Mesothelial cell of epicardium (in vitro differentiated cells): ENCODE measurements at regions not wholly inside any gene's neighbourhood (a gene's known extent, or its start where the extent isn't known, plus 50 kb on each side); places are given as distances from the start of the nearest gene placed in this dataset.

ENCODE experiments used
- DNase-seq, 2 experiments: peaks; one replicate each; pipeline ENCODE4 v3.0.0; 2021; ENCODE audit warnings: low spot score in 2 of 2; ENCODE audit not compliant: unreplicated experiment in 2 of 2
- H3K27ac Mint-ChIP-seq: 2 replicates; pipeline ENCODE4 v1.8.0; 2021; ENCODE audit warnings: mixed read lengths
- H3K27me3 Mint-ChIP-seq: 2 replicates; pipeline ENCODE4 v1.8.0; 2021; ENCODE audit warnings: low read depth, mixed read lengths
- H3K36me3 Mint-ChIP-seq: 2 replicates; pipeline ENCODE4 v1.8.0; 2021; ENCODE audit warnings: mixed read lengths
- H3K4me1 Mint-ChIP-seq: 2 replicates; pipeline ENCODE4 v1.8.0; 2021; ENCODE audit warnings: mixed read lengths
- H3K4me3 Mint-ChIP-seq: 2 replicates; pipeline ENCODE4 v1.8.0; 2021; ENCODE audit warnings: mild to moderate bottlenecking, moderate library complexity, mixed read lengths
- H3K9me3 Mint-ChIP-seq: 2 replicates; pipeline ENCODE4 v1.8.0; 2021; ENCODE audit warnings: mixed read lengths
- CTCF ChIP-seq: fragments of 200-600 bp; sonication (generic); IDR thresholded peaks from one replicate; pipeline ENCODE4 v1.5.0; 2021; ENCODE audit warnings: antibody characterized with exemption; ENCODE audit not compliant: unreplicated experiment

DNA sequence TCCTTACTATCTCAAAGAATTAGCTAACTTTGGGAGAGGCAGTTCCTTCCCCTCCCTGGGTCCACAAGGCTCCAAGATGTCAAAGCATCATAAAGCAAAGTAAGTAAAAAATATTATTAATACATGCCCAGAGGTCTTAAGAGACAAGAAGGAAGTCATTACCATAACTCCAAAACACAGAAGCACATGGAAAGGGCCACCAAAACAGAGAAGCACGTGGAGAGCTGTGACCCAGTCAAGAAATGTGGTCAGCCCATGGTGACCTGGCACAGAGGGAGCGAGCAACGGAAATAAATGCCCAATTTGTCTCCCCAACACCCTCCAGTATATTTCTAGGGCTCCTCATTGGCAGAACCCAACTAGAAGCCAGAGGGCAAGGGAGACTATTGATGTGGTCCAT is 277.5 kb upstream of the API5 start:
- Mint-ChIP-seq H3K36me3 (no peaks in the 10 kb centered on the region), H3K27me3 (no peaks in the 10 kb centered on the region), H3K4me3 (no peak overlapping the region), H3K9me3 (peaks cover 31% of the 10 kb centered on the region), H3K4me1 (no peaks in the 10 kb centered on the region), H3K27ac (no peak overlapping the region)
- TF ChIP-seq CTCF, result no peak
- DNase-seq, result no peak

- no peak for DNase-seq
- Mint-ChIP-seq H3K9me3 (peaks cover 29% of the 10 kb centered on the region), H3K27me3 (no peaks in the 10 kb centered on the region), H3K36me3 (no peaks in the 10 kb centered on the region), H3K27ac (no peak overlapping the region), H3K4me1 (no peaks in the 10 kb centered on the region), H3K4me3 (no peak overlapping the region)
- TF ChIP-seq CTCF, result no peak
These were observed 276.7 kb upstream of the API5 start for GRCh38 chr11:43035086-43035485.

- Mint-ChIP-seq H3K4me1 (no peaks in the 10 kb centered on the region), H3K9me3 (peaks cover 34% of the 10 kb centered on the region), H3K36me3 (no peaks in the 10 kb centered on the region), H3K27me3 (no peaks in the 10 kb centered on the region), H3K27ac (no peak overlapping the region), H3K4me3 (no peak overlapping the region)
- no peak for DNase-seq
- no peak for TF ChIP-seq CTCF
These were observed 258.0 kb upstream of the API5 start for GRCh38 chr11:43053638-43054412.

DNA sequence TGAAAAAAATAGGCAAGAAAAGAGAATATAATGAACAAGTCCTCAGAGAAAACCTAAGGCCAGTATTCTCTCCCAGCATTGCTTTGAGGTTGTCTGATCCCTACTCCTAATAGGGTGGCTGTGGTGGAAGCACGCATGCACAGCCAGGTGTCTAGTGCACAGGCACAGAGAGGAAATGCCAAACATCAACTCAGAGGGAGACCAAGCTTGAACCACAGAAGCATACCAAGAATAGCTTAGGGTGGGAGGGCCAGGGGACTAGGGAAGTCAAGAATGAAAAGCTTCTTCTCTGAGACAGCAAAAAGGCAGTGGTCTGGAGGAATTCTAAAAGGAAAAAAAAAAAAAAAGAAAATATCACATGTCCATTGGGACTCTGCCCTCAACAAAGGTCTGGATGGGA is 244.1 kb upstream of the API5 start:
- peaks cover 48% of the 10 kb centered on the region for H3K9me3 Mint-ChIP-seq
- peaks cover 4% of the 10 kb centered on the region for H3K4me1 Mint-ChIP-seq
- no peaks in the 10 kb centered on the region for H3K36me3 Mint-ChIP-seq

DNA sequence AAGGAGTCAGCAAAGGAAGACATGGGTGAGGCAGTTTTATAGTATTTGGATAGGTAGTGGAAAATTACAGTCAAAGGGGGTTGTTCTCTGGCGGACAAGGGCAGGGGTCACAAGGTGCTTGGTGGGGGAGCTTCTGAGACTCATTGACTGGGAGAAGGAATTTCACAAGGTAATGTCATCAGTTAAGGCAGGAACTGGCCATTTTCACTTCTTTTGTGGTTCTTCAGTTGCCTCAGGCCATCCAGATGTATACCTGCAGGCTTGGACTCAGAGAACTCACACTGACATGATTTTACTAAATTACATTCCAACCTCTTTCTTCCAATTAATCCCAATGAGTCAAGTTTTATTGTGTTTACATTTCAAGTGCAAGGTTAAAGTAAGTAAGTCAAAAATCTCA is 240.5 kb upstream of the API5 start:
- Mint-ChIP-seq H3K4me3 (no peak overlapping the region), H3K9me3 (peaks cover 36% of the 10 kb centered on the region), H3K4me1 (peaks cover 4% of the 10 kb centered on the region), H3K27me3 (no peaks in the 10 kb centered on the region), H3K36me3 (no peaks in the 10 kb centered on the region), H3K27ac (no peak overlapping the region)
- no peak for DNase-seq
- no peak for TF ChIP-seq CTCF

More for the DNA sequence above, 244.1 kb upstream of the API5 start:
- no peak for TF ChIP-seq CTCF
- DNase-seq, result no peak
- no peak overlapping the region for H3K27ac Mint-ChIP-seq
- H3K27me3 Mint-ChIP-seq, result no peaks in the 10 kb centered on the region
- no peak overlapping the region for H3K4me3 Mint-ChIP-seq
